HEK293 (cell line): ENCODE measurements at regions not wholly inside any gene's neighbourhood (a gene's known extent, or its start where the extent isn't known, plus 50 kb on each side); places are given as distances from the start of the nearest gene placed in this dataset.

ENCODE experiments used
- CTCF ChIA-PET: fragments of 350-600 bp; formaldehyde crosslinking; extraction: SDS; loops from one replicate; lab custom pipeline; 2021; ENCODE audit warnings: antibody characterized with exemption; lab: Yijun Ruan, JAX
- POLR2A ChIA-PET: fragments of 300-600 bp; formaldehyde crosslinking; extraction: SDS; loops from one replicate; lab custom pipeline; 2020; ENCODE audit warnings: antibody characterized with exemption, inconsistent platforms; lab: Yijun Ruan, JAX
- H3K27ac ChIP-seq: fragments of 200-500 bp; sonication (Bioruptor generic); 2 replicates; pipeline ENCODE4 v1.5.1; 2014; ENCODE audit warnings: low read depth, low read length, control low read depth, inconsistent platforms; ENCODE audit errors: extremely low read depth
- H3K36me3 ChIP-seq, 2 experiments: fragments of 200-500 bp in 1 of 2; sonication (Bioruptor generic) in 1 of 2; 1 replicate in 1 of 2; 2 replicates in 1 of 2; pipeline ENCODE4 v1.5.1; 2014 to 2017; ENCODE audit warnings: inconsistent platforms in 2 of 2, low read length in 2 of 2; ENCODE audit not compliant: control insufficient read depth in 2 of 2, insufficient read depth in 1 of 2
- H3K4me1 ChIP-seq: fragments of 200-500 bp; sonication (Bioruptor generic); 2 replicates; pipeline ENCODE4 v1.5.1; 2014; ENCODE audit warnings: mild to moderate bottlenecking, low read length, inconsistent platforms; ENCODE audit not compliant: control insufficient read depth, insufficient read depth
- H3K4me3 ChIP-seq: 2 replicates; pipeline ENCODE4 v1.5.1; 2011; ENCODE audit warnings: low read depth, mild to moderate bottlenecking, control low read depth, low read length, moderate library complexity
- H3K9me3 ChIP-seq: fragments of 200-500 bp; sonication (Bioruptor generic); 2 replicates; pipeline ENCODE4 v1.5.1; 2014; ENCODE audit warnings: low read depth, low read length, inconsistent platforms; ENCODE audit not compliant: control insufficient read depth, insufficient read depth
- RBAK ChIP-seq: fragments of 450-650 bp; formaldehyde crosslinking; IDR thresholded peaks from 2 replicates; pipeline ENCODE4 v1.5.1; 2016; ENCODE audit warnings: missing biosample characterization, missing genetic modification characterization
- ZNF121 ChIP-seq: fragments of 450-650 bp; formaldehyde crosslinking; IDR thresholded peaks from 2 replicates; pipeline ENCODE4 v1.5.1; 2016; ENCODE audit warnings: missing biosample characterization, missing genetic modification characterization
- ZNF211 ChIP-seq: fragments of 450-650 bp; formaldehyde crosslinking; IDR thresholded peaks from 2 replicates; pipeline ENCODE4 v1.5.1; 2016; ENCODE audit warnings: low read depth, missing biosample characterization, missing genetic modification characterization
- ZNF398 ChIP-seq: fragments of 450-650 bp; formaldehyde crosslinking; IDR thresholded peaks from 2 replicates; pipeline ENCODE4 v1.5.1; 2017; ENCODE audit warnings: missing biosample characterization, missing genetic modification characterization
- ZNF513 ChIP-seq: fragments of 450-650 bp; IDR thresholded peaks from 2 replicates; pipeline ENCODE4 v1.5.1; 2018; ENCODE audit warnings: missing biosample characterization, missing genetic modification characterization
- ZNF548 ChIP-seq: fragments of 450-650 bp; formaldehyde crosslinking; IDR thresholded peaks from 2 replicates; pipeline ENCODE4 v1.5.1; 2016; ENCODE audit warnings: missing biosample characterization, missing genetic modification characterization
- ZNF571 ChIP-seq: fragments of 450-650 bp; formaldehyde crosslinking; IDR thresholded peaks from 2 replicates; pipeline ENCODE4 v1.5.0; 2017; ENCODE audit warnings: missing biosample characterization, missing genetic modification characterization
- ZNF596 ChIP-seq: fragments of 450-650 bp; IDR thresholded peaks from 2 replicates; pipeline ENCODE4 v1.5.0; 2018; ENCODE audit warnings: missing biosample characterization, mild to moderate bottlenecking, missing genetic modification characterization, moderate library complexity
- ZNF624 ChIP-seq: fragments of 450-650 bp; formaldehyde crosslinking; IDR thresholded peaks from 2 replicates; pipeline ENCODE4 v1.5.1; 2017; ENCODE audit warnings: missing biosample characterization, missing genetic modification characterization
- ZNF707 ChIP-seq: fragments of 450-650 bp; formaldehyde crosslinking; IDR thresholded peaks from 2 replicates; pipeline ENCODE4 v1.5.1; 2016; ENCODE audit warnings: missing biosample characterization, missing genetic modification characterization
- ZSCAN16 ChIP-seq: fragments of 450-650 bp; formaldehyde crosslinking; IDR thresholded peaks from 2 replicates; pipeline ENCODE4 v1.5.1; 2016; ENCODE audit warnings: missing biosample characterization, missing genetic modification characterization
- ZSCAN5A ChIP-seq: fragments of 450-650 bp; formaldehyde crosslinking; IDR thresholded peaks from 2 replicates; pipeline ENCODE4 v1.5.1; 2016; ENCODE audit warnings: missing biosample characterization, missing genetic modification characterization
- TF ChIP-seq, protein P1 (sequence below): fragments of 450-650 bp; formaldehyde crosslinking; optimal IDR thresholded peaks from 2 replicates; pipeline ENCODE3; 2016; ENCODE audit warnings: missing biosample characterization, mild to moderate bottlenecking, missing genetic modification characterization
- TF ChIP-seq, protein P2 (sequence below): fragments of 450-650 bp; formaldehyde crosslinking; IDR thresholded peaks from 2 replicates; pipeline ENCODE4 v1.5.0; 2017; ENCODE audit warnings: missing biosample characterization, missing genetic modification characterization, borderline replicate concordance

DNA sequence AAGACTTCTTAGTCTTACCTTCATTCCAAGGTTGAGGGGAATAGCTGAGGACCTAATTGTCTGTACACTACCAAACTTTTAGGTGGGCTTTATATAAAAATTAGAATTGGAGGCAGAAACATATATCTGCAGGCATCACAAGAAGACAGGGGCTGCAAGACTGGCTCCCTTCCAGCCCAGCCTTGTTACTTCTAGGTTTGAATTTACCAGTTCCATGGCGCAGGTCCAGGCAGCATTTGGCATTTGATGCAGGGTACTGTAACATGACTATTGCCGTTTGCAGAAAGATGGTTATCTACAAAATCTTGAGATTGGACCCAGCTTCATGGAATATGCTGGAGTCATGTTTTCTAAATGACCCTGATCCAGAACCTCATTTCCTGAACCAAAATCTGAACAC lies 105.4 kb upstream of the RHOBTB1 start:
- Histone ChIP-seq H3K27ac (no peak overlapping the region), H3K9me3 (no peaks in the 10 kb centered on the region), H3K36me3 (no peaks in the 10 kb centered on the region), H3K4me3 (no peak overlapping the region), H3K4me1 (no peaks in the 10 kb centered on the region)
- TF ChIP-seq ZNF548 (no peak), ZNF398 (tag by site-specific recombination) (no peak), ZNF211 (tag by site-specific recombination) (no peak), ZNF121 (tag by site-specific recombination) (no peak), ZNF624 (tag by site-specific recombination) (no peak), ZNF707 (no peak), ZNF571 (tag by site-specific recombination) (no peak)
- TF ChIP-seq, protein P1, sequence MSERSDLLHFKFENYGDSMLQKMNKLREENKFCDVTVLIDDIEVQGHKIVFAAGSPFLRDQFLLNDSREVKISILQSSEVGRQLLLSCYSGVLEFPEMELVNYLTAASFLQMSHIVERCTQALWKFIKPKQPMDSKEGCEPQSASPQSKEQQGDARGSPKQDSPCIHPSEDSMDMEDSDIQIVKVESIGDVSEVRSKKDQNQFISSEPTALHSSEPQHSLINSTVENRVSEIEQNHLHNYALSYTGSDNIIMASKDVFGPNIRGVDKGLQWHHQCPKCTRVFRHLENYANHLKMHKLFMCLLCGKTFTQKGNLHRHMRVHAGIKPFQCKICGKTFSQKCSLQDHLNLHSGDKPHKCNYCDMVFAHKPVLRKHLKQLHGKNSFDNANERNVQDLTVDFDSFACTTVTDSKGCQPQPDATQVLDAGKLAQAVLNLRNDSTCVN (tag by site-specific recombination): no peak
- TF ChIP-seq, protein P2, sequence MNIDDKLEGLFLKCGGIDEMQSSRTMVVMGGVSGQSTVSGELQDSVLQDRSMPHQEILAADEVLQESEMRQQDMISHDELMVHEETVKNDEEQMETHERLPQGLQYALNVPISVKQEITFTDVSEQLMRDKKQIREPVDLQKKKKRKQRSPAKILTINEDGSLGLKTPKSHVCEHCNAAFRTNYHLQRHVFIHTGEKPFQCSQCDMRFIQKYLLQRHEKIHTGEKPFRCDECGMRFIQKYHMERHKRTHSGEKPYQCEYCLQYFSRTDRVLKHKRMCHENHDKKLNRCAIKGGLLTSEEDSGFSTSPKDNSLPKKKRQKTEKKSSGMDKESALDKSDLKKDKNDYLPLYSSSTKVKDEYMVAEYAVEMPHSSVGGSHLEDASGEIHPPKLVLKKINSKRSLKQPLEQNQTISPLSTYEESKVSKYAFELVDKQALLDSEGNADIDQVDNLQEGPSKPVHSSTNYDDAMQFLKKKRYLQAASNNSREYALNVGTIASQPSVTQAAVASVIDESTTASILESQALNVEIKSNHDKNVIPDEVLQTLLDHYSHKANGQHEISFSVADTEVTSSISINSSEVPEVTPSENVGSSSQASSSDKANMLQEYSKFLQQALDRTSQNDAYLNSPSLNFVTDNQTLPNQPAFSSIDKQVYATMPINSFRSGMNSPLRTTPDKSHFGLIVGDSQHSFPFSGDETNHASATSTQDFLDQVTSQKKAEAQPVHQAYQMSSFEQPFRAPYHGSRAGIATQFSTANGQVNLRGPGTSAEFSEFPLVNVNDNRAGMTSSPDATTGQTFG (tag by site-specific recombination): no peak
- ChIA-PET POLR2A (no interaction called here), CTCF (no interaction called here)

DNA sequence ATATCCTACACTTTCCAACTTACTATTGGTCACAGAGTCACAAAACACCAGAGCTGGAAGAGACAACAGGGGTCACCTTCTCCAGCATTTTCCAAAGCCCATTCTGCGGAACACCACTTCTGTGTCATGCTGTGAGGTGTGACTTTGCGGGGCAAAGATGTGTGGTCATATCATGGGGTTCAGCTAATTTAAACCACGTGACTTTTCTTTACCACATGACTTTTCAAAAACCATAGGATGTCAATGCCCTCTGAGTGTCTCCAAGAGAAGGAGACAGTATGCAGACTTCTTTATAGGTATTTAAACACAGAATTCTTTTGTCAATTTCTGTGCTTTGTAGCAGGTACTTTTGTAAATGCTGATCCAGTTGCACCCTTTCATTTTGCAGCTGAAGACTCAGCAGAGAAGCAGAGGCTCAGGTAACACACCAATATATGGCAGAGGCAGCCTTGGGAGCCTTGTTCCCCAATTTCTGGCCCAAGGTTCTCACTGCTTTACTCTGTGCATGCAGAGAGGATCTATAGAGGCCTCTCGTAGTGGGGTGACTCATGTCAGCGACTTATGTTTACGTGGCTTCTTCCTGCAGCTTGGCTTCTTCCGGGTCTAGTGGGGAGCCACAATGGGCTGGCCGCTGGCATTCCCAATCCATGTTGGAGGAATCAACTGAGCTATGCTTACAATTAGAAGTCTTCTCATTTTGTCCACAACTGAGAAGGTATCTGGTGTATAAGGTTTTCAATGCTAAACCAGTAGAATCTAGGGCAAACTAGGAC lies 104.0 kb upstream of the RHOBTB1 start:
- CTCF ChIA-PET: interaction anchor here (0.9 kb wide), 1 partner anchor 23 kb away, joined by 4 read pairs; no protein-coding TSS in a partner anchor

More for the DNA sequence above, 104.0 kb upstream of the RHOBTB1 start:
- TF ChIP-seq ZSCAN16 (no peak), ZSCAN5A (no peak), ZNF596 (tag by site-specific recombination) (no peak), RBAK (no peak), ZNF513 (tag by site-specific recombination) (no peak)
- H3K4me3 ChIP-seq: no peak overlapping the region
- POLR2A ChIA-PET: no interaction called here
- H3K36me3 ChIP-seq: no peaks in the 10 kb centered on the region
- H3K4me1 ChIP-seq: no peaks in the 10 kb centered on the region
- no peaks in the 10 kb centered on the region for H3K9me3 ChIP-seq
- H3K27ac ChIP-seq: no peak overlapping the region
